RPMI7951 (cell line): ENCODE measurements at regions not wholly inside any gene's neighbourhood (a gene's known extent, or its start where the extent isn't known, plus 50 kb on each side); places are given as distances from the start of the nearest gene placed in this dataset.

Source experiments
- DNase-seq: peaks from one replicate; pipeline ENCODE4 v3.0.0-alpha.2; 2012; ENCODE audit warnings: low read depth

DNA sequence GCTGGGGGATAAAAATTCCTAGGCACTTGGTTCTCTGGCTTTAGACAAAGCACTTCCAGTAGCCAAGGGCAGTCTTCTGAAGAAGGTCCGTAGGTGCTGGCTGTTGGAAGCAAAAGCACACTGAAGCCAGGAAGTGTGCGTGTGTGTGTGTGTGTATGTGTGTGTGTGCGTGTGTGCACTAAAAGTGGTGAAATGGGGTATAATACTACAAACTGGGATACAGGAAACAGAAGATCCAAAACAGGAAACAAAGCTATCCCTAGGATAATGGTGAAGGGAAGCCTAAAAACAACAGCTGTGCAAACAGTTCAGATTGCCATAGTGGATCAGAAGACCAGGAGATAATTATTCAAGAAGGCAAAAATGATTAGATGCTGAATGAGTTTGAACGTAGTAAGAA, 103.4 kb downstream of the IL20RB start:
- DNase-seq = no peak

DNA sequence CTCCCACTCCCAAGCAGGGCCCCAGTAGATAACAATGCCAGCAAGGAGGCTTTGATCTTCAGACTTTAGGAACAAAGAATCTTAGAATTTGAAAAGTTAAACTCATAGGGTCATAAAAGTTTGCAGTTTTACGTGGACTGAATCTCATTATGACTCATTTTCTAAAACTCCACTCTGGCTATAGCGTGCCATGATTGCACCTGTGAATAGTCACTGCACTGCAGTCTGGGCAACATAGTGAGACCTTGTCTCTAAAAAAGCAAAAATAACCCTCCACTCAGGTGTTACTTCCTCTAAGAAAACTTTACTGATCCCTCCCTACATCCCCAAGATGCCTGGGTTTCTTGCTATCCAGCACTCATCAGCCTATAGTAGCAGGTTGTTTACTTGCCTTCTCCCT, 104.5 kb downstream of the IL20RB start:
- no peak for DNase-seq

DNA sequence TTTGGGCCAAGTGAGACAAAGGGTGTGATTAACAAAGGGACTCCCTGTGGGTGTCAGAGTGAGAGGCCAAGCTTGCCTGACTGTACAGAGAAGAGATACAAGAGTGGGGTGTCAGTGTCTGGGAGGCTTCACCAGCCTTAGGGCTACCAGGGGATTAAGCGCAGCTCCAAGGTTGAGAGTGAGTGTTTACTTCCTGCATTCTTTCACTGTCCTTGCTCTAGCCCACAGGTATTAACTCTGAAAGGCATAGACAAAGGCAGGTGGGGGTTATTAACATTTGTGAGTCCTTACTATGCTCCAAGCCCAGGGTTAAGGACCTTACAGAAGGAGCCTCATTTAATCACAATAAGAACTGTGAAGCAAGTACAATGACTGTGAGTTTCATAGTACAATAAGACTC, 107.6 kb downstream of the IL20RB start:
- no peak for DNase-seq

DNA sequence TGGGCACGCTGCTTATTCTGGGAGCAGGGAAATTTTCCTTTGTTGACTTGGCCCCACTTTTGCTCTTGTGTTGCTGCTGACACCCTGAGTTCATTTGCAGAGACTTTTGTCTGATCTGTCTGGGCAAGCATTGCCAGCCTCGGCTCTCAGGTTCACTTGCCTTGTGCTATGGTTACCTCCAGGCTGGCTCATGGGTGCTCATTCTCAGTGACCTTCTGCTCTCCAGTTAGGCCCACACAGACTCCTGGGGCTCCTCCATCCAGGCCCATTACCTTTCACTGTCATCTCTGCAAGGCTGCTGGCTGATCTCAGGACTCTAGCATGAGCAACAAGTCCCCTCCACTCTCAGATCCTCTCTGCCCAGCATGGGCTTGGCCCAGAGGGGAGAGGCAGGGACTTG, 108.3 kb downstream of the IL20RB start:
- DNase-seq = no peak

DNA sequence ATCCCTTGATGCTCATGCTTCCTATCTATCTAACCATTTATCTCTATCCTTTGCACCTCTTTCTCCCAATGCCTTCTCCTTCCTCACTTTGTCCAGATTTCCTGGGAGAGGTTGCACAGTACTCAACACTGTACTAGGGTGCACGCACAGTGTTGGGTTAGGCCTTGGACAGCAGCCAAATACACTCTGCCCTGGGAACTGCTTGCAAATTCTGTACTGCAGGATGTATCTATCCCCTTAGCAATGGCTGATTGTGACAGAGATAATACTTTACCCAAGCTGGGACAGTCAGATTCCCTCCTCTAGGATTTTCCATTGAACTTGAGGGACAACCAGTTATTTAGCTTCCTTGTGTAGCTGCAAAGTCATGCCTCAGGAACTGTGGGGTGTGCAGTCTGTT, 113.3 kb downstream of the IL20RB start:
- DNase-seq = peak; percentile 6

DNA sequence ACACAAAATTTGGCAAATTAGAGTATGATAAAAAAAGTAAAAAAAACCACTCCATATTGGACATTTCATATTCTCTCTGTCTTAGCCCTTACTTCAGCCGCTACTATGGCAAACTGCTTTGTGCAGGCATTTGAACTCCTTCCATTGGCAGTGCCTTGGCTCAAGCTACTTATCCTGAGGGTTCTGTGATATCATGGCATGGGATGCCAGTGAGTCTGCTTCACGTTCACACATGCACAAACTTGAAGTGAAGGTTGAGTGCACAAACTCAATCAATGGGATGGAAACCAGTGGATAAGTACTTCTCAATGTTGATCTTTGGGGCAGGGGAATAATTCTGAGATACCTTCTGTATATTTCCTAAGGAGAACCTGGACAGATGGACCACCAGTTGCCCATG, 117.2 kb downstream of the IL20RB start:
- no peak for DNase-seq

DNA sequence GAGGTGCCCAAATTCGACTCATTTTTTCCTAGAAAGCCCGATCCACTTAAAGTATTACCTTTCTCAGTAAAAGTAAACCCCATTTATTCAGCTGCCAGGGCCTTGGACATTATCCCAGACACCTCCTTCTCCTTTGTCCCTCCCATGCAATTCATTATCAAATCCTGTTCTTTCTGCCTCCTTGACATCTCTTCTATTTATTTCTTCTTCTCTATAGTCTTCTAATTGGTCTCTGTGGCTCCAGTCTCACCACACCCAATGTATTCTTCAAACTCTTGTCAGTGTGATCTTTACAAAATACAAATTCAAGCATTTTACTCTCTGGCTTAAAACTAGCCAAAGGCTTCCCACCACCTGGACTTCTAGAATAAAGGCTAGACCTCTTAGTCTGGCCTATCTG, 120.3 kb downstream of the IL20RB start:
- DNase-seq = no peak

DNA sequence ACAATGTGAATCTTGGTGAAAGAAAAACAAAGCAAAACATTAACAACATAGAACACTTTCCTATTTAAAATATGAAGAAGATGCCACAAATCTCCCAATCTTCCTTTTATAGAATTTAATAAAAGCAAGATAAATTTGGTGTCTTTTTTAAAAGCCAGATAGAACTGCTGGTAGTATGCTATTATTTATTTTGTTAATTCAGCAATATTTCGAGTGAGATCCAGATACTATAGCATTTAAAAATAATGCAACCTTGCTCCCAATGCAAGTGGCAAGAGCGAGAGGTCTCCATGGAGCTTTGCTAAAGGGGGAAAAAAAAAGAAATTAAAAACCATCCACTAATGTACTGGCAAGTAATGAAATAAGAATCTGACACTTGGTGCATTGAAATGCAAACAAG, 121.8 kb downstream of the IL20RB start:
- DNase-seq = no peak

DNA sequence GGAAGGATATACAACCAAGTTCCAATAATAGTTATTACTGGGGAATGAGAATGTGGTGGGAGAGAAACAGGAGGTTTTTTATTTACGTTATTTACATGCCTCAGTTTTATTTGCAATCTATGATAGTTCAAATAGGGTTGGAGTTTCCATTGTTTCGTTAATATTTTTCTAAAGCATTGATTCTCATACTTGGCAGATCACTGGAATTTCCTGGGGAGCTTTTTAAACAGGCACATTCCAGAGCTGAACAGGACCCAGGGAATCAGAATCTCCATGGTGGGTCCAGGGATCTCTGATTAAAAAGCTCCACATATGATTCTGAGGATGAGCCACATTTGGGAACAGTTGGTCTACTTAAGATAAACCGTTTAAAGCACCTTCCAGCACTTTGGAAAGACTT, 123.9 kb downstream of the IL20RB start:
- DNase-seq = no peak

DNA sequence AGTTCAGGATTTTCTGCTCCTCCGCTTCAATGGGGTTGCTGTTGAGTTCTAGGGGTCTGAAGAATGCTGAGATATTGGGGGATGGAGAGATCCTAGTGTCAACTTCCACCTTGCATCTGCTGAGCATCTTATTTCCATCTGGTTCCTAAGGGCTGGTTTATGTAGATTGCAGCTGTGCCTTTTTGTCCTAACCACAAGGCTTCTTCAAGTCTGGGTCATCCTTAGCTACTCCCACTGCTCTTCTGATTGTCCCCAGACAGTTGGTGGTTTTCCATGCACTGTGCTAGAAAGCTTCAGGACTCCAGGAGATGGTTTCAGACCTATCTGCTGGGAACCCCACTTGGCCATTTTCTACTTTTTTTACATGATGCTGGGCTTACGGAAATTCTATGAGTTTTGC, 125.0 kb downstream of the IL20RB start:
- no peak for DNase-seq

DNA sequence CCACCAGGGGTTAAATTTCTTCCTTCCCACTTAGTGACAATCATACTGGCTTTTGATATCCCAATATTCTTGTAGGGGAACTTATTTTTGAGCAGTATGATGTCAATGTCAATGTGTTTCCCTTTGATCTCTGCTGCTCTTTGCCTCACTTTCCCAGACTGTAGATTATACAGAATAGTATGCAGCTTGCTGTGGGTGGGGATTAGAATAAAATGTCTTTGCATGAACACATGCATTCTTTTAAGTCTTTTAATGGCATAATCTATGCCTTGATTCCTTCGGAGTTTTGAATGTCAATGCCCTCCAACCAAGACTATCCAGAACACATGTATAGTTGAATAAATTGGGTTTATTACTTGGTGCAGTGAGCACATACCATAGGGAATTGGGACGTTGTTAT, 125.5 kb downstream of the IL20RB start:
- DNase-seq = no peak

DNA sequence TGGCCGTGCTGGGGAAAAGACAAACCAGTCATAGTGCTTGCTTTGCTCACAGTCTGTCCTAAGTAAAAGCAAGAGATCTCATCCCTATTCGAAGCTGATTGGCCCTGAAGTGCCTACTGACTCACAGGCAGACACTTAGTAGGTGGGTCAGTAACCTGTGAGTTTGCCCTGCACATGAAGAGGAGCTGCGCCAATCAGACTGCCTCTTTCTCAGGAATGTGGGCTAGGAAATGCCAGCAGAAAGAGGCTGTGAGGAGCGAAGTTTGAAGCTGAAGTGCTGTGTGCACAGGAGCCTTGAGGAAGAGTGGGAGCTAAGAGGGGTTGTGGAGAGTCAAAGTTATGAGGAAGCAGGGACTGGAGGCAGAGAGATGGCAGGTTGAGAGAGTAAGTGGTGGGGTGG, 126.8 kb downstream of the IL20RB start:
- no peak for DNase-seq

DNA sequence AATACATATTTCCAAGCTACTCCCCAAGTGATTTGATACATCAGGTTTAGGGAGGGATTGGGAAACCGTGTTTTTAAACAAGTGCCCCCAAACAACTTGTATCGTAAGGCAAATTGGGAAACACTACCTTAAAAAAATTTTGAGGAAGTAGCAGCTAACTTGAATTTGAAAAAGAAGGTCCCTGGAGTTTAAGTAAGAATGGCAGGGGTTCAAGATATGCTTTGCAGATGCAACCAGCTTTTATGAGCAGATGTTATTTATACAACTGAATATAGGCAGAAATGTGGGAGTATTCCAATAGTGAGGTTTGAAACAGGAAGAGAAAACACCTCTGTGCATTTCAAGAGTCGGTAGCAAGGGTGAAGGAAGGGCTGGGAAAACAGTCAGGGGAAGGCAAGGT, 139.6 kb downstream of the IL20RB start:
- DNase-seq = no peak

DNA sequence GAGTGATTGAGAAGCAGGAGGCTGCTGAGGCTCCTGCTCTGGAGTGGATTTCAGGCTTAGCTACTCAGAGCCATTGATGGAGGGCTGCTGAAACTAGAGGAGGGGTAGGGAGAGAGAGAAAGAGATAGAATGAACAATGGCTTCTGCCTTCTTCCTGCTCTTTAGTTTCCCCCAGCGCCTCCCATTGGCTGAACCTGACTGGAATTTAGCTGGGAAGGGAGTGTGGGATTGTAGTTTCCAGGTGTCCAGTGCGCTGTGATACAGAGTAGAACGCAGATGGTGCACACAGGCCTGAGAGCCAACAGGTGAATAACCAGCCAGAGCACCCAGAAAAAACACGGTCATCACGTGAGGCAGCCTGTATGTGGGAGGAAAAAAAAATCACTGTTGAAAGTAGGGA, 140.1 kb downstream of the IL20RB start:
- DNase-seq = no peak

DNA sequence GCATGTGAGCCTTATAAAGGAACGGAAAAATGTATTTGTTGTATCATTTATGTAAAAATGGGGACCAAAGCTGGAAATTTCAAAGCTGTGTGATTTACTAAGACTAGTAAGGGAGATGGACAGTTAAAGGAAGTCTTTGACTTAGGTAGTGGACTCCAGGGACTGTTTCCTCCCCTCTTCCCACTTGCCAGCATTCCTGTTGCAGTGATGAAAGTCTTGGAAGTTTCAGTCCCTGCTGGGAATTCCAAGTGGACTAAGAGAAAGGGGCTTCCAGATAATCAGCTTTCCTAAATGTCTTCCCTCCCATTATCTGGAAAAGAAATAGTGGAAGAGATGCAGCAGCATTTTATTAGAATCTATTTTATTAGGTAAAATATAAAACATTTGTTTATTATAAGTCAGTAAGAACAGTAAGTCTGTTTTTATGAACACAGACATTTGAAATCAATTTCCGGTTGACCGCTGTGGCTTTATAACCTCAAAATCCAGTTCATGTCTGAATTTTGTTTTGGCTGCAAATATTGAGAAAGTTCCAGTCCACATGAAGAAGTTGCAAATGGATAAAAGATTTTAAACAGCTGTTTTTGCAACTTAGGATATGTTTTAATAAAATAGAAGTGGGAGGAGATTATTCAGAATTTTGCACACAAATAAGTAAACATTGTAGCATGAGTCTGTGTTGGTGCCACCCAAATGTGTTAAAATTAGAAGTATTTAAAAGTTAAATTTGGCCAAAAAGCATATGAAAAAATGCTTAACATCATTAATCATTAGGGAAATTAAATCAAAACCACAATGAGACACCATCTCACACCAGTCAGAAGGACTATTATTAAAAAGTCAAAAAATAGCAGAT, 141.8 kb downstream of the IL20RB start:
- DNase-seq = no peak

DNA sequence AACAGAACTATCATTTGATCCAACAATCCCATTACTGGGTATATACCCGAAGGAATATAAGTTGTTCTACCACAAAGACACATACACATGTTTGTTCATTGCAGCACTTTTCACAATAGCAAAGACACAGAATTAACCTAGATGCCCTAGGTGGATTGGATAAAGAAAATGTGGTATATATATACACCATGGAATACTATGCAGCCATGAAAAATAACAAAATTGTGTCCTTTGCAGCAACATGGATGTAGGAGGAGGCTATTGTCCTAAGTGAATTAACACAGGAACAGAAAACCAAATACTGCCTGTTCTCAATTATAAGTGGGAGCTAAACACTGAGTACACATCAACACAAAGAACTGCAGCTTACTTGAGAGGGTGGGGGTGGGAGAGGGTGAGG, 142.5 kb downstream of the IL20RB start:
- DNase-seq = no peak

DNA sequence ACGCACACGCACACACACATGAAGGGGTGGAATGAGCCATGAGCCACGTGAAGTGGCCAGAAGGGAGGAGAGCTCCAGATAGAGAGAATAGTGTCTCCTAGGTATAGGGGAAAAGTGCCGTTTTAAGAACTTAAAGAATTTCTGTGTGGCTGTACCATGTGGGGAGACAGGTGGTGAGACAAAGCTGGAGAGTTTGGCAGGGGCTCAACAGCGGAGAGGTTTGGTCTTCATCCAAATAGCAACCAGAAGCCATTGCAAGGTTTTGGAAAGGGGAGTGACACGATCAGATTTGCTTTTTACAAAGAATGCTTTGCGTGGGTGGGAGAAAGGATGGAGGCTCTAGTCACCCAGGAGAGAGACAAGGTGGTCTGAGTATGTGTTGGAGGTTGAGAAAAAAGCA, 146.0 kb downstream of the IL20RB start:
- DNase-seq = no peak

DNA sequence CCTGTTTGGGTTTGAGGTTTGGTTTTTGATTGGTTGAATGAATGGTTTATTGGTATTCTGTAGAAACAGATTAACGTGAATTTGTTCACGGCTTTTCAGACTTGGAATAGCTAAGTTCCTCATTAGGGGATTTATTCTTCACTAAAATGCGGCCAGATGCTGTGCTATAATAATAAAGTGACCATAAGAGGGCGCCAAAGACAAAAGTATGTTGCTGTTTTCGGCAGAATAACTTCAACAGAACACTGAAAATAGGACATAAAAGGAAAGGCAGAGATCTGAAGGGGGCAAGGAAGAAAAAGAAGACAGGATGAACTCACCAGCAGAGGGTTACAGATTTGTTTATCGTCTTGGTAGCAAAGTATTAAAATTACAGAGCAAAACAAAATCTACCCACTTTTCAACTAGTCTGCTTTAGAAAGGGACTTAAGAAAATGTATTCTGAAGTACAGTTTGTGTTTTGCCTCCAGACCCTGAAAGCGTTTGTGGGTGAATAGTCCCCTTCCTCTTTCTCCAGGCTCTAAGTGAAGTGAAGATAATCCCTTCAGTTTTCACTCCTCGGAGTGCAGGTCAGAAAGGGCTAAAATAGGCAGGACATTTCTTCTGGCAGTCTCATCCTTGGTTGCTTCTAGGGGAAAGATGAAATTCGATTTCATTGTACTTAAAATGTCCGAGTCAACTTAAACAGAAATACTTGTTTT, 147.6 kb downstream of the IL20RB start:
- DNase-seq = peak; percentile 63

DNA sequence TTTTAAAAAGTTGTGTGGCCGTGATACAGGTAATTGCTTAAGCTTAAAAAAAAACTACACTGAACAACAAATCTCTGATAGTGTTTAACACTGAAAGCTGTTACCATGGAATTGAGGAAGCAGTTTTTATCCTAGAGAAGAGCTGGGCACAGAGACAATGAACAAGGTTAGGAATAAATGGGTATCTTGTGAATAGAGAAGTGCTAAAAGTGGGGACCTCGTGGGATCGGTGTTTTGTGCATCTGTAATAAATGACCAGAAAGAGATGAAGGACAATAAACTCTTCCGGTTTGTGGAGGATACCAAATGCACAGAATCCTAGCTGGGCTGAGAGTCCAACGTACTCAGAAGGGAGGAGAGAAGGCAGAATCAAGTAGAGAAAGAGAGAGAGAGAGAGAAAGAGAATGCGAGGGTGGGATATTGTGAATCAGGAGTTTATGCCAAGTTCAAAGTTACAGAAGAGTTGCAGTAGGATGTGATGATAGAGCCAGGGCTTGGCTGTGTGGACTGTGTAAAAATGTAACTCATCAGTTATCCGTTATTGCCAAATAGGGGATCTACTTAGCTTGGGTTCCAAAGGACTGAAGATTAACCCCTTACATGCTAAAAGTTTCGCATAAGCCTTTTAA, 148.9 kb downstream of the IL20RB start:
- no peak for DNase-seq

DNA sequence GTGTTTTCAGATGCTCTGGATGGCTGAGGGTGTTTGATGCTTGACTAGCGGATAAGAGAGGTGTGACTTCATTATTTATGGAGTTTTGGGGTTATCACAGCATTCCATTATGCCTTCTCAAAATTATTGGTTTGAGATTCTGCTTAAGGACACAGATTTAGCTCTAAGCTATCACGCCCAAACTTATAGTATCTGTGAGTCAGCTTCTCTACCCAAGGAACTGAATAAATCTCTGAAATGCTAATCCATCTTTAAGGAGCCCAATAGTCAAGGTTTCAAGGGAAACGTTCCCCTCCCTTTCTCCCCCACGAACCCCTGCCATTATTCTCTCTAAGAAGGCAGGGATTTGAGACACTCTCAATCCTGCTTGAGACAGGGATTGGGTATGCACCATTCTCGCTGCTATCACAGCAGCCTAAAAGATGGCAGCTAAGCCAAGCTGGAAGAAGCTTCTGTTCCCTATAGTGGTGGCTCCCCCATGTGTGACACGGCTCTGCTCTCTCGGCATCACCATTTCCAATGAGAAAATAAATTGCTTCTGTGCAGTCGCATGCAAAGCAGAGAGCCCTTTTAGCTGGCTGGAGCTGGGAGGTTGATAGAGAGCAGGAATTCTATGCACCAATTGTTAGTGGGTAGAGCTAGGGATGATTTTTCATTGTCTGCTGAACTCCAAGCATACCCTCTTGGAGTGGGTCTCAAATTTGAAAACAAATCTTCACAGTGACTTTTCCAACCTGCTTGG, 151.1 kb downstream of the IL20RB start:
- DNase-seq = no peak

DNA sequence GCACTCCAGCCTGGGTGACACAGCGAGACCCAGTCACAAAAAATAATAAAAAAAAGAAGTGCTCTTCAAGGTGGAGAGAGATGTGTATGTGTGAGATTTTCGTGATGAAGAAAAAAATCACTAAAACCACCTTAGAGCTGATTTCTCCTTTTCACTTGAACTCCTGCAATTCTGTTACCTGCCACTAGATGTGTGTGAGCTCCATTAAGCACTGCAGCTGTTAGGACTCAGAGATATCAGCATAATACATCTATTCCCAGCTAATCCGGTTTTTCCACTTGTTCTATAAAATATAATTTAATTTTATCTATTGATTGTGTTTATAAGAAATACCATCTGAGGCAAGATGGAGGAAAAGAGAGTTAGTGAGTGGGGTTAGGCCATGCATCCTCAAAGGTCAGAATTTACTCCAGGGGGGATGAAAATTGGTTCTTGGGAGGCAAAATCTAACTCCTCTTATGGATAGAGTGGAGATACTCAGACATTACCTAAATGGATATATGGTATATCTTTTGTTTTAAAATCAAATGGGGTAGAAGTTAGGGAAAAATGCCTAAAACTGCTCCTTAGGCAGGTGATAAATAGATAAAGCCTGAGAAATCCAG, 152.7 kb downstream of the IL20RB start:
- DNase-seq = peak; percentile 34

DNA sequence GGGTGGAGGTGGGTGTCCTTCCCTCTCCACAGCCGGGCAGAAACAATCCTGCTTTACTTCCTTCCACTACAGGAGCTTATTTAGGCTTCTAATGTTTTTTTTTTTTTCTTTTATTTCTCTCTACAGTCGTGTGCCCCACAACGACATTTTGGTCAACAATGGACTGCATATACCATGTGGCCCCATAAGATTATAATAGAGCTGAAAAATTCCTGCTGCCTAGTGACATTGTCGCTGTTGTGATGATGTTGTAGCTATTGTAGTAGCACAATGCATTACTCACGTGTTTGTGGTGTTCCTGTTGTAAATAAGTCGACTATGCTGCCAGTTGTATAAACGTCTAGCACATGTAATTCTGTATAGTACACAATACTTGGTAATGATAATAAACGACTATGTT, 153.7 kb downstream of the IL20RB start:
- no peak for DNase-seq
